AG04450 (cell line): ENCODE measurements at regions not wholly inside any gene's neighbourhood (a gene's known extent, or its start where the extent isn't known, plus 50 kb on each side); places are given as distances from the start of the nearest gene placed in this dataset.
"Not testable (repeated sequence)": the region's sequence is repeated elsewhere in the genome, so short reads cannot be mapped to it uniquely, and the experiment has no call there.

ENCODE experiments used
- CTCF ChIA-PET: fragments of 300-600, 350-600 bp; formaldehyde crosslinking; extraction: SDS; loops from one replicate; lab custom pipeline; 2022; ENCODE audit warnings: antibody characterized with exemption, inconsistent platforms; lab: Charles Lee
- POLR2A ChIA-PET: fragments of 350-600 bp; formaldehyde crosslinking; extraction: SDS; loops from one replicate; lab custom pipeline; 2021; ENCODE audit warnings: antibody characterized with exemption, inconsistent platforms; lab: Yijun Ruan, JAX
- DNase-seq: peaks from one replicate; pipeline ENCODE4 v3.0.0-alpha.2; 2011; ENCODE audit warnings: low read depth, low spot score
- H3K27ac ChIP-seq: one replicate; pipeline ENCODE4 v1.5.1; 2012; ENCODE audit warnings: low read depth, low read length, control low read depth
- H3K27me3 ChIP-seq: one replicate; pipeline ENCODE4 v1.6.0; 2012; ENCODE audit warnings: low read length; ENCODE audit not compliant: control insufficient read depth, insufficient read depth
- H3K4me3 ChIP-seq: 2 replicates; pipeline ENCODE4 v1.5.1; 2011; ENCODE audit warnings: mild to moderate bottlenecking, low read depth, low read length, control low read depth
- H3K9me3 ChIP-seq: 2 replicates; pipeline ENCODE4 v1.5.1; 2012; ENCODE audit warnings: low read length; ENCODE audit not compliant: control insufficient read depth, insufficient read depth
- CTCF ChIP-seq: IDR thresholded peaks from 2 replicates; pipeline ENCODE4 v1.5.1; 2011; ENCODE audit warnings: low read depth, low read length, control low read depth, inconsistent platforms

- CTCF ChIA-PET, result no interaction called here
- no peak for DNase-seq
- Histone ChIP-seq H3K4me3 (no peak overlapping the region), H3K27ac (no peak overlapping the region), H3K9me3 (0 out of 2 replicates have a peak, but pooled peaks cover 7% of the 10 kb centered on the region), H3K27me3 (no peaks in the 10 kb centered on the region)
- POLR2A ChIA-PET, result no interaction called here
- TF ChIP-seq CTCF, result no peak
Observed at GRCh38 chr4:186368281-186368680, 102.3 kb downstream of the F11 start.

GRCh38 chr4:186366326-186366725, 100.3 kb downstream of the F11 start:
- no peak overlapping the region for H3K4me3 ChIP-seq
- no peaks in the 10 kb centered on the region for H3K27me3 ChIP-seq
- H3K27ac ChIP-seq, result no peak overlapping the region
- TF ChIP-seq CTCF, result no peak
- 0 out of 2 replicates have a peak, but pooled peaks cover 11% of the 10 kb centered on the region for H3K9me3 ChIP-seq
- ChIA-PET CTCF (no interaction called here), POLR2A (no interaction called here)
- no peak for DNase-seq

GRCh38 chr4:186363038-186363437, 97.0 kb downstream of the F11 start:
- DNase-seq, H3K27ac ChIP-seq, POLR2A ChIA-PET, CTCF ChIA-PET, H3K4me3 ChIP-seq, H3K27me3 ChIP-seq: not testable (repeated sequence)
- H3K9me3 ChIP-seq, result peaks cover 11% of the 10 kb centered on the region; the same call in 1 of the 2 replicates

- Histone ChIP-seq H3K27ac (no peak overlapping the region), H3K27me3 (no peaks in the 10 kb centered on the region), H3K4me3 (no peak overlapping the region), H3K9me3 (peaks cover 11% of the 10 kb centered on the region; the same call in 1 of the 2 replicates)
- ChIA-PET POLR2A (no interaction called here), CTCF (no interaction called here)
- DNase-seq, result no peak
- no peak for TF ChIP-seq CTCF
Observed at GRCh38 chr4:186360551-186360950, 94.6 kb downstream of the F11 start.

GRCh38 chr4:186351668-186352194, 85.7 kb downstream of the F11 start:
- Histone ChIP-seq H3K27me3 (no peaks in the 10 kb centered on the region), H3K9me3 (peaks cover 12% of the 10 kb centered on the region), H3K4me3 (no peak overlapping the region), H3K27ac (no peak overlapping the region)
- POLR2A ChIA-PET, result no interaction called here
- DNase-seq, result no peak
- no peak for TF ChIP-seq CTCF
- CTCF ChIA-PET, result no interaction called here
